ENCODE measurements at regions not wholly inside any gene's neighbourhood (a gene's known extent, or its start where the extent isn't known, plus 50 kb on each side); places are given as distances from the start of the nearest gene placed in this dataset.

DNA sequence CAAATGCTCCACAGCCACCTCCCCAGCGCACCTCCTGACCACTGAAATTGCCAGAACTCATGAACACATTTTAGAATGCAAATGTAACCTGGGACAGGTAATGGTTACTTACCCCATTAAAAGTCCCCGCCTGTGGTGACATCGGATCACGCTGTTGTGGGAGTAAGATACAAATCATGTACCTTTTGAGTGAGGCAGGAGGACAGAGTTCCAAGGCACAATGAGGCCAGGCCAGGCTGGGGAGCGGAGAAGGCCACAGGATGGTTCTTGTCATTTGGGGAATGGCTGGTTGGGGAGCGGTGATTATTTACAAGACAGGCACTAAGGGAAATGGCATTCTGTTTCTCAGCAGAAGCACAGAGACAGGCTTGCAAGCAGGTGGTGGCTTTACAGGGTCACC is 490.0 kb downstream of the EDEM1 start:
- ChIA-PET CTCF (ENCODE audit: low intra/inter-chr PET ratio, low total read pairs) (no interaction called here), POLR2A (no interaction called here)
- H3K9ac ChIP-seq (ENCODE audit: insufficient read depth, low read depth, low read length), result no peak overlapping the region
- intact Hi-C loops (cut with micrococcal nuclease; ENCODE audit: unreplicated experiment), result no loop called here
- BruUV-seq (replicated peaks), result no TSS peak
- H3K27ac ChIP-seq (ENCODE audit: extremely low read length, insufficient read depth, low read length), result no peak overlapping the region
- in situ Hi-C loops (cut with HindIII; ENCODE audit: extremely low pct_ligation_motif_present, low pct_unique_long_range_greater_than_20kb), result no loop called here
- ATAC-seq (no peak), FAIRE-seq (no peak), DNase-seq (ENCODE audit: low spot score) (no peak)
- TF ChIP-seq ZNF782 (CRISPR knock-in tag; IDR thresholded peaks at IDR 0.05; ENCODE audit: borderline replicate concordance), result no peak
- TF ChIP-seq SIX1 (CRISPR knock-in tag; IDR thresholded peaks at IDR 0.05; ENCODE audit: borderline replicate concordance), result no peak
- no peak for TF ChIP-seq ZBTB25 (CRISPR knock-in tag; IDR thresholded peaks at IDR 0.05)
- H3K79me2 ChIP-seq (ENCODE audit: insufficient read depth, low read length), result no peaks in the 10 kb centered on the region
- H3K4me1 ChIP-seq (ENCODE audit: insufficient read depth, low read length), result no peaks in the 10 kb centered on the region
- no peak overlapping the region for H3K4me2 ChIP-seq (ENCODE audit: low read depth, low read length)
- no peaks in the 10 kb centered on the region for H4K20me1 ChIP-seq (ENCODE audit: insufficient read depth, low read length)
- WGBS (ENCODE audit: low lambda C conversion rate), result 18% methylated on average over 4 of the region's 6 CpGs
- H3K9me3 ChIP-seq (ENCODE audit: low read length), result no peaks in the 10 kb centered on the region; the same call in 1 of the 2 replicates
- no peak overlapping the region for H3K4me3 ChIP-seq (replicated peaks in 1 of 3; ENCODE audit: insufficient read depth in 1 of 3, low read depth in 2 of 3, low read length in 3 of 3)
- no peaks in the 10 kb centered on the region for H3K27me3 ChIP-seq (ENCODE audit: control insufficient read depth in 1 of 2, insufficient read depth in 2 of 2, low read length in 2 of 2)
- no peak overlapping the region for H2AFZ ChIP-seq (ENCODE audit: low read length)
- H3K36me3 ChIP-seq (replicated peaks in 1 of 2; ENCODE audit: control insufficient read depth in 1 of 2, insufficient read depth in 2 of 2, low read length in 2 of 2), result no peaks in the 10 kb centered on the region

GRCh38 chr3:5678248-5678647 is 490.7 kb downstream of the EDEM1 start:
- BruUV-seq (replicated peaks), result no TSS peak
- Histone ChIP-seq H3K9ac (ENCODE audit: insufficient read depth, low read depth, low read length) (no peak overlapping the region), H3K27ac (ENCODE audit: extremely low read length, insufficient read depth, low read length) (no peak overlapping the region), H4K20me1 (ENCODE audit: insufficient read depth, low read length) (no peaks in the 10 kb centered on the region), H3K4me3 (replicated peaks in 1 of 3; ENCODE audit: insufficient read depth in 1 of 3, low read depth in 2 of 3, low read length in 3 of 3) (no peak overlapping the region), H3K79me2 (ENCODE audit: insufficient read depth, low read length) (no peaks in the 10 kb centered on the region), H3K9me3 (ENCODE audit: low read length) (no peaks in the 10 kb centered on the region; the same call in 1 of the 2 replicates), H3K4me1 (ENCODE audit: insufficient read depth, low read length) (no peaks in the 10 kb centered on the region), H3K27me3 (ENCODE audit: control insufficient read depth in 1 of 2, insufficient read depth in 2 of 2, low read length in 2 of 2) (no peaks in the 10 kb centered on the region), H2AFZ (ENCODE audit: low read length) (no peak overlapping the region), H3K4me2 (ENCODE audit: low read depth, low read length) (no peak overlapping the region), H3K36me3 (replicated peaks in 1 of 2; ENCODE audit: control insufficient read depth in 1 of 2, insufficient read depth in 2 of 2, low read length in 2 of 2) (no peaks in the 10 kb centered on the region)
- TF ChIP-seq ZNF451 (CRISPR knock-in tag; IDR thresholded peaks at IDR 0.05) (no peak), SIN3A (IDR thresholded peaks at IDR 0.05; ENCODE audit: borderline replicate concordance, low read depth, low read length) (no peak), NAIF1 (CRISPR knock-in tag; IDR thresholded peaks at IDR 0.05; ENCODE audit: borderline replicate concordance) (no peak), ZNF572 (CRISPR knock-in tag; IDR thresholded peaks at IDR 0.05) (no peak), TP53 (CRISPR knock-in tag; conservative IDR thresholded peaks at IDR 0.05) (no peak), HMG20A (CRISPR knock-in tag; IDR thresholded peaks at IDR 0.05; ENCODE audit: borderline replicate concordance) (no peak), ZNF253 (CRISPR knock-in tag; IDR thresholded peaks at IDR 0.05; ENCODE audit: borderline replicate concordance) (no peak), TBX2 (CRISPR knock-in tag; IDR thresholded peaks at IDR 0.05; ENCODE audit: borderline replicate concordance) (no peak)
- FAIRE-seq (no peak), ATAC-seq (no peak), DNase-seq (ENCODE audit: low spot score) (no peak)
- ChIA-PET POLR2A (no interaction called here), CTCF (ENCODE audit: low intra/inter-chr PET ratio, low total read pairs) (no interaction called here)
- intact Hi-C loops (cut with micrococcal nuclease; ENCODE audit: unreplicated experiment), result no loop called here
- in situ Hi-C loops (cut with HindIII; ENCODE audit: extremely low pct_ligation_motif_present, low pct_unique_long_range_greater_than_20kb), result no loop called here
- WGBS (ENCODE audit: low lambda C conversion rate), result 50% methylated on average over 2 of the region's 2 CpGs
